ENCODE measurements at regions not wholly inside any gene's neighbourhood (a gene's known extent, or its start where the extent isn't known, plus 50 kb on each side); places are given as distances from the start of the nearest gene placed in this dataset.

GRCh38 chr6:101001607-101002006, 120.5 kb upstream of the ASCC3 start:
- H3K4me3 ChIP-seq (ENCODE audit: low read depth, low read length): no peak overlapping the region
- H4K91ac ChIP-seq (ENCODE audit: low read depth, low read length): no peak overlapping the region
- H4K12ac ChIP-seq (ENCODE audit: low read depth, low read length): no peak overlapping the region
- no peak overlapping the region for H3K4me2 ChIP-seq (ENCODE audit: low read length)
- no peak for DNase-seq
- no peak overlapping the region for H3K23ac ChIP-seq (ENCODE audit: low read length)
- H3K9me3 ChIP-seq (ENCODE audit: insufficient read depth, low read depth, low read length): peaks cover 2% of the 10 kb centered on the region
- no peak overlapping the region for H3K4ac ChIP-seq (ENCODE audit: low read depth, low read length)
- no peak overlapping the region for H2AK5ac ChIP-seq (ENCODE audit: low read length)
- H2BK12ac ChIP-seq (ENCODE audit: low read length): no peak overlapping the region
- no peaks in the 10 kb centered on the region for H3K79me2 ChIP-seq (ENCODE audit: control insufficient read depth, insufficient read depth, low read length, poor library complexity)
- WGBS (ENCODE audit: extremely low coverage, insufficient coverage, insufficient read length): no CpG with 5 or more reads among the region's 1 CpG
- no peaks in the 10 kb centered on the region for H3K36me3 ChIP-seq (ENCODE audit: control insufficient read depth in 1 of 2, insufficient read depth in 2 of 2, low read length in 2 of 2)
- no peak overlapping the region for H2BK120ac ChIP-seq (ENCODE audit: insufficient read depth, low read length, poor library complexity)
- no peak overlapping the region for H4K8ac ChIP-seq (ENCODE audit: low read depth, low read length)
- H2AFZ ChIP-seq (ENCODE audit: insufficient read depth, low read length, poor library complexity): no peak overlapping the region
- no peaks in the 10 kb centered on the region for H3K4me1 ChIP-seq (ENCODE audit: control insufficient read depth in 1 of 2, insufficient read depth in 2 of 2, low read length in 2 of 2)
- no peak overlapping the region for H3K27ac ChIP-seq (ENCODE audit: low read depth, low read length)
- no peak overlapping the region for H3K14ac ChIP-seq (ENCODE audit: low read length)
- no peak overlapping the region for H2BK5ac ChIP-seq (ENCODE audit: low read depth, low read length, poor library complexity)
- no peaks in the 10 kb centered on the region for H3K79me1 ChIP-seq (ENCODE audit: low read length)
- no peaks in the 10 kb centered on the region for H3K27me3 ChIP-seq (ENCODE audit: insufficient read depth, low read length)
- H3K18ac ChIP-seq (ENCODE audit: low read length): no peak overlapping the region
- H3K9ac ChIP-seq (ENCODE audit: low read length): no peak overlapping the region

- Histone ChIP-seq H2AK5ac (ENCODE audit: low read length) (no peak overlapping the region), H3K4me1 (ENCODE audit: control insufficient read depth in 1 of 2, insufficient read depth in 2 of 2, low read length in 2 of 2) (no peaks in the 10 kb centered on the region), H3K36me3 (ENCODE audit: control insufficient read depth in 1 of 2, insufficient read depth in 2 of 2, low read length in 2 of 2) (no peaks in the 10 kb centered on the region), H3K18ac (ENCODE audit: low read length) (no peak overlapping the region), H3K9ac (ENCODE audit: low read length) (no peak overlapping the region), H3K23ac (ENCODE audit: low read length) (no peak overlapping the region), H2BK120ac (ENCODE audit: insufficient read depth, low read length, poor library complexity) (no peak overlapping the region), H3K4ac (ENCODE audit: low read depth, low read length) (no peak overlapping the region), H4K8ac (ENCODE audit: low read depth, low read length) (no peak overlapping the region), H3K79me1 (ENCODE audit: low read length) (no peaks in the 10 kb centered on the region), H3K4me3 (ENCODE audit: low read depth, low read length) (no peak overlapping the region), H4K12ac (ENCODE audit: low read depth, low read length) (no peak overlapping the region), H3K14ac (ENCODE audit: low read length) (no peak overlapping the region), H2BK12ac (ENCODE audit: low read length) (no peak overlapping the region), H4K91ac (ENCODE audit: low read depth, low read length) (no peak overlapping the region), H2AFZ (ENCODE audit: insufficient read depth, low read length, poor library complexity) (no peak overlapping the region), H2BK5ac (ENCODE audit: low read depth, low read length, poor library complexity) (no peak overlapping the region), H3K4me2 (ENCODE audit: low read length) (no peak overlapping the region), H3K27ac (ENCODE audit: low read depth, low read length) (no peak overlapping the region), H3K27me3 (ENCODE audit: insufficient read depth, low read length) (no peaks in the 10 kb centered on the region), H3K9me3 (ENCODE audit: insufficient read depth, low read depth, low read length) (peaks cover 2% of the 10 kb centered on the region), H3K79me2 (ENCODE audit: control insufficient read depth, insufficient read depth, low read length, poor library complexity) (no peaks in the 10 kb centered on the region)
- no peak for DNase-seq
- WGBS (ENCODE audit: extremely low coverage, insufficient coverage, insufficient read length): no CpG with 5 or more reads among the region's 1 CpG
These were observed 121.9 kb upstream of the ASCC3 start for GRCh38 chr6:101003075-101003474.

- H3K23ac ChIP-seq (ENCODE audit: low read length): no peak overlapping the region
- H3K9me3 ChIP-seq (ENCODE audit: insufficient read depth, low read depth, low read length): no peaks in the 10 kb centered on the region
- no peak overlapping the region for H4K12ac ChIP-seq (ENCODE audit: low read depth, low read length)
- H3K4me3 ChIP-seq (ENCODE audit: low read depth, low read length): no peak overlapping the region
- H3K14ac ChIP-seq (ENCODE audit: low read length): no peak overlapping the region
- no peak for DNase-seq
- no peak overlapping the region for H3K27ac ChIP-seq (ENCODE audit: low read depth, low read length)
- H3K9ac ChIP-seq (ENCODE audit: low read length): no peak overlapping the region
- no peak overlapping the region for H2BK120ac ChIP-seq (ENCODE audit: insufficient read depth, low read length, poor library complexity)
- H2BK12ac ChIP-seq (ENCODE audit: low read length): no peak overlapping the region
- H3K4me2 ChIP-seq (ENCODE audit: low read length): no peak overlapping the region
- H3K4ac ChIP-seq (ENCODE audit: low read depth, low read length): no peak overlapping the region
- no peak overlapping the region for H4K91ac ChIP-seq (ENCODE audit: low read depth, low read length)
- H2AFZ ChIP-seq (ENCODE audit: insufficient read depth, low read length, poor library complexity): no peak overlapping the region
- no CpG with 5 or more reads among the region's 2 CpGs for WGBS (ENCODE audit: extremely low coverage, insufficient coverage, insufficient read length)
- no peak overlapping the region for H2AK5ac ChIP-seq (ENCODE audit: low read length)
- no peak overlapping the region for H2BK5ac ChIP-seq (ENCODE audit: low read depth, low read length, poor library complexity)
- no peaks in the 10 kb centered on the region for H3K79me1 ChIP-seq (ENCODE audit: low read length)
- H3K18ac ChIP-seq (ENCODE audit: low read length): no peak overlapping the region
- H3K27me3 ChIP-seq (ENCODE audit: insufficient read depth, low read length): no peaks in the 10 kb centered on the region
- no peak overlapping the region for H4K8ac ChIP-seq (ENCODE audit: low read depth, low read length)
- H3K4me1 ChIP-seq (ENCODE audit: control insufficient read depth in 1 of 2, insufficient read depth in 2 of 2, low read length in 2 of 2): no peaks in the 10 kb centered on the region
- no peaks in the 10 kb centered on the region for H3K79me2 ChIP-seq (ENCODE audit: control insufficient read depth, insufficient read depth, low read length, poor library complexity)
- no peaks in the 10 kb centered on the region for H3K36me3 ChIP-seq (ENCODE audit: control insufficient read depth in 1 of 2, insufficient read depth in 2 of 2, low read length in 2 of 2)
These were observed 130.1 kb upstream of the ASCC3 start for GRCh38 chr6:101011186-101011585.

GRCh38 chr6:101013612-101014195, 132.6 kb upstream of the ASCC3 start:
- Histone ChIP-seq H2BK120ac (ENCODE audit: insufficient read depth, low read length, poor library complexity) (no peak overlapping the region), H3K18ac (ENCODE audit: low read length) (no peak overlapping the region), H3K4me1 (ENCODE audit: control insufficient read depth in 1 of 2, insufficient read depth in 2 of 2, low read length in 2 of 2) (no peaks in the 10 kb centered on the region), H3K79me2 (ENCODE audit: control insufficient read depth, insufficient read depth, low read length, poor library complexity) (no peaks in the 10 kb centered on the region), H3K36me3 (ENCODE audit: control insufficient read depth in 1 of 2, insufficient read depth in 2 of 2, low read length in 2 of 2) (no peaks in the 10 kb centered on the region), H3K4me3 (ENCODE audit: low read depth, low read length) (no peak overlapping the region), H3K9me3 (ENCODE audit: insufficient read depth, low read depth, low read length) (no peaks in the 10 kb centered on the region), H3K4ac (ENCODE audit: low read depth, low read length) (no peak overlapping the region), H3K9ac (ENCODE audit: low read length) (no peak overlapping the region), H2BK12ac (ENCODE audit: low read length) (no peak overlapping the region), H2BK5ac (ENCODE audit: low read depth, low read length, poor library complexity) (no peak overlapping the region), H4K91ac (ENCODE audit: low read depth, low read length) (no peak overlapping the region), H3K4me2 (ENCODE audit: low read length) (no peak overlapping the region), H3K27me3 (ENCODE audit: insufficient read depth, low read length) (no peaks in the 10 kb centered on the region), H2AK5ac (ENCODE audit: low read length) (no peak overlapping the region), H3K79me1 (ENCODE audit: low read length) (no peaks in the 10 kb centered on the region), H3K27ac (ENCODE audit: low read depth, low read length) (no peak overlapping the region), H4K8ac (ENCODE audit: low read depth, low read length) (no peak overlapping the region), H3K14ac (ENCODE audit: low read length) (no peak overlapping the region), H3K23ac (ENCODE audit: low read length) (no peak overlapping the region), H2AFZ (ENCODE audit: insufficient read depth, low read length, poor library complexity) (no peak overlapping the region), H4K12ac (ENCODE audit: low read depth, low read length) (no peak overlapping the region)
- DNase-seq: no peak
- WGBS (ENCODE audit: extremely low coverage, insufficient coverage, insufficient read length): no CpG with 5 or more reads among the region's 2 CpGs

Measured in trophoblast cell (in vitro differentiated cells and primary cell).